Keratinocyte (primary cell): ENCODE measurements at regions not wholly inside any gene's neighbourhood (a gene's known extent, or its start where the extent isn't known, plus 50 kb on each side); places are given as distances from the start of the nearest gene placed in this dataset.

Experiments
- DNase-seq: peaks from one replicate; pipeline ENCODE4 v3.0.0-alpha.2; 2011; ENCODE audit warnings: low read depth, missing footprints, low spot score
- FAIRE-seq: peaks from 2 replicates; lab custom pipeline; 2011; peaks lifted over from hg19 to GRCh38; lab: Jason Lieb, UNC
- H2AFZ ChIP-seq: 2 replicates; pipeline ENCODE4 v1.6.0; 2012; ENCODE audit warnings: low read length, control low read depth, inconsistent platforms; ENCODE audit not compliant: control insufficient read depth
- H3K27ac ChIP-seq: 2 replicates; pipeline ENCODE4 v1.5.1; 2011; ENCODE audit warnings: low read length; ENCODE audit not compliant: control insufficient read depth, insufficient read depth
- H3K27me3 ChIP-seq: 3 replicates; pipeline ENCODE4 v1.6.0; 2011; ENCODE audit warnings: low read length; ENCODE audit not compliant: control insufficient read depth, insufficient read depth; ENCODE audit errors: extremely low read depth
- H3K36me3 ChIP-seq, 2 experiments: 2 replicates in 1 of 2; 3 replicates in 1 of 2; pipeline ENCODE4 v1.5.1; 2011; ENCODE audit warnings: low read length in 2 of 2, mild to moderate bottlenecking in 1 of 2; ENCODE audit not compliant: control insufficient read depth in 2 of 2, insufficient read depth in 2 of 2; ENCODE audit errors: extremely low read depth in 1 of 2
- H3K4me1 ChIP-seq: 3 replicates; pipeline ENCODE4 v1.5.1; 2011; ENCODE audit warnings: low read length; ENCODE audit not compliant: control insufficient read depth, insufficient read depth; ENCODE audit errors: extremely low read depth
- H3K4me2 ChIP-seq: 3 replicates; pipeline ENCODE4 v1.6.0; 2011; ENCODE audit warnings: low read depth, low read length; ENCODE audit not compliant: control insufficient read depth, insufficient read depth; ENCODE audit errors: extremely low read depth
- H3K4me3 ChIP-seq, 3 experiments: fragments of 200-600 bp in 1 of 3; sonication (generic) in 1 of 3; 2 replicates in 2 of 3; 3 replicates in 1 of 3; pipeline ENCODE4 v1.5.1; 2011 to 2016; ENCODE audit warnings: low read length in 3 of 3, mild to moderate bottlenecking in 3 of 3, control low read depth in 2 of 3, inconsistent platforms in 1 of 3, low read depth in 1 of 3, mixed read lengths in 1 of 3, mixed run types in 1 of 3, moderate library complexity in 1 of 3; ENCODE audit not compliant: control insufficient read depth in 2 of 3, insufficient read depth in 2 of 3; ENCODE audit errors: extremely low read depth in 1 of 3
- H3K79me2 ChIP-seq: 2 replicates; pipeline ENCODE4 v1.6.0; 2012; ENCODE audit warnings: low read length; ENCODE audit not compliant: control insufficient read depth, insufficient read depth
- H3K9ac ChIP-seq: 3 replicates; pipeline ENCODE4 v1.6.0; 2011; ENCODE audit warnings: low read length; ENCODE audit not compliant: control insufficient read depth, insufficient read depth; ENCODE audit errors: extremely low read depth
- H3K9me1 ChIP-seq: 3 replicates; pipeline ENCODE4 v1.6.0; 2011; ENCODE audit warnings: low read length; ENCODE audit not compliant: control insufficient read depth, insufficient read depth; ENCODE audit errors: extremely low read depth
- H3K9me3 ChIP-seq: 2 replicates; pipeline ENCODE4 v1.5.1; 2012; ENCODE audit warnings: low read depth, low read length; ENCODE audit not compliant: control insufficient read depth
- H4K20me1 ChIP-seq: 3 replicates; pipeline ENCODE4 v1.6.0; 2011; ENCODE audit warnings: low read length; ENCODE audit not compliant: control insufficient read depth, insufficient read depth; ENCODE audit errors: extremely low read depth
- EZH2 ChIP-seq: IDR thresholded peaks from one replicate; pipeline ENCODE4 v1.6.1; 2012; ENCODE audit warnings: inconsistent platforms, mild to moderate bottlenecking, low read length, moderate library complexity
- dilution Hi-C: fragments of 300-500 bp; cut with MboI; formaldehyde crosslinking; loops from one replicate; pipeline ENCODE4 v1.7.0; 2020; ENCODE audit warnings: low sequenced_read_pairs; ENCODE audit not compliant: extremely low pct_ligation_motif_present
- TF ChIP-seq, protein P1 (sequence below), 3 experiments: IDR thresholded peaks in 1 of 3; conservative IDR thresholded peaks in 1 of 3; optimal IDR thresholded peaks in 1 of 3; 2 replicates in 2 of 3; 3 replicates in 1 of 3; pipeline versions ENCODE3 to v1.5.1; 2011; ENCODE audit warnings: low read length in 3 of 3, mild to moderate bottlenecking in 3 of 3, moderate library complexity in 2 of 3, control low read depth in 1 of 3, inconsistent platforms in 1 of 3; ENCODE audit not compliant: insufficient read depth in 2 of 3; ENCODE audit errors: extremely low read depth in 1 of 3

- no peak for DNase-seq
- FAIRE-seq = no peak
- Histone ChIP-seq H2AFZ (no peak overlapping the region), H3K79me2 (no peaks in the 10 kb centered on the region), H3K4me3 (no peak overlapping the region), H3K9me3 (no peaks in the 10 kb centered on the region), H3K27ac (no peak overlapping the region), H3K9ac (no peak overlapping the region), H3K4me1 (no peaks in the 10 kb centered on the region), H3K27me3 (no peaks in the 10 kb centered on the region), H4K20me1 (no peaks in the 10 kb centered on the region), H3K4me2 (no peak overlapping the region), H3K9me1 (no peaks in the 10 kb centered on the region), H3K36me3 (no peaks in the 10 kb centered on the region)
- dilution Hi-C loops = no loop called here
- TF ChIP-seq, protein P1, sequence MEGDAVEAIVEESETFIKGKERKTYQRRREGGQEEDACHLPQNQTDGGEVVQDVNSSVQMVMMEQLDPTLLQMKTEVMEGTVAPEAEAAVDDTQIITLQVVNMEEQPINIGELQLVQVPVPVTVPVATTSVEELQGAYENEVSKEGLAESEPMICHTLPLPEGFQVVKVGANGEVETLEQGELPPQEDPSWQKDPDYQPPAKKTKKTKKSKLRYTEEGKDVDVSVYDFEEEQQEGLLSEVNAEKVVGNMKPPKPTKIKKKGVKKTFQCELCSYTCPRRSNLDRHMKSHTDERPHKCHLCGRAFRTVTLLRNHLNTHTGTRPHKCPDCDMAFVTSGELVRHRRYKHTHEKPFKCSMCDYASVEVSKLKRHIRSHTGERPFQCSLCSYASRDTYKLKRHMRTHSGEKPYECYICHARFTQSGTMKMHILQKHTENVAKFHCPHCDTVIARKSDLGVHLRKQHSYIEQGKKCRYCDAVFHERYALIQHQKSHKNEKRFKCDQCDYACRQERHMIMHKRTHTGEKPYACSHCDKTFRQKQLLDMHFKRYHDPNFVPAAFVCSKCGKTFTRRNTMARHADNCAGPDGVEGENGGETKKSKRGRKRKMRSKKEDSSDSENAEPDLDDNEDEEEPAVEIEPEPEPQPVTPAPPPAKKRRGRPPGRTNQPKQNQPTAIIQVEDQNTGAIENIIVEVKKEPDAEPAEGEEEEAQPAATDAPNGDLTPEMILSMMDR (optimal IDR thresholded peaks at IDR 0.05 in 1 of 3, IDR thresholded peaks at IDR 0.05 in 1 of 3, conservative IDR thresholded peaks at IDR 0.05 in 1 of 3; ENCODE audit: extremely low read depth in 1 of 3, insufficient read depth in 2 of 3, low read length in 3 of 3) = no peak
- no peak for TF ChIP-seq EZH2
These were observed 116.1 kb downstream of the MSX2 start for GRCh38 chr5:174840435-174840834.

GRCh38 chr5:174839196-174839595, 114.8 kb downstream of the MSX2 start:
- Histone ChIP-seq H2AFZ (no peak overlapping the region), H3K27me3 (no peaks in the 10 kb centered on the region), H3K4me2 (no peak overlapping the region), H3K9me3 (no peaks in the 10 kb centered on the region), H3K27ac (no peak overlapping the region), H4K20me1 (no peaks in the 10 kb centered on the region), H3K4me1 (no peaks in the 10 kb centered on the region), H3K79me2 (no peaks in the 10 kb centered on the region), H3K9me1 (no peaks in the 10 kb centered on the region), H3K36me3 (no peaks in the 10 kb centered on the region), H3K9ac (no peak overlapping the region), H3K4me3 (no peak overlapping the region)
- FAIRE-seq = no peak
- no peak for TF ChIP-seq EZH2
- TF ChIP-seq, protein P1 (optimal IDR thresholded peaks at IDR 0.05 in 1 of 3, IDR thresholded peaks at IDR 0.05 in 1 of 3, conservative IDR thresholded peaks at IDR 0.05 in 1 of 3; ENCODE audit: extremely low read depth in 1 of 3, insufficient read depth in 2 of 3, low read length in 3 of 3) = no peak
- DNase-seq = no peak
- dilution Hi-C loops = no loop called here
